HCT116 (cell line): ENCODE measurements at regions not wholly inside any gene's neighbourhood (a gene's known extent, or its start where the extent isn't known, plus 50 kb on each side); places are given as distances from the start of the nearest gene placed in this dataset.

Experiments
- ATAC-seq: fragments of 200-7000 bp; cut with Tn5 transposase; 2 replicates; pipeline ENCODE4 v1.9.1; 2020; ENCODE audit warnings: mild to moderate bottlenecking, moderate library complexity
- BruUV-seq: library from RNA; stranded (reverse); fragments of 400-500 nt; replicated peaks from 2 replicates; lab custom pipeline; 2021; lab: Mats Ljungman, UMichigan
- CTCF ChIA-PET: fragments of 300-600 bp; sonication (Branson Sonifier 250); formaldehyde crosslinking; loops from one replicate; lab custom pipeline; 2021; ENCODE audit warnings: antibody characterized with exemption; lab: Charles Lee
- POLR2A ChIA-PET: fragments of 300-600, 350-600 bp; sonication (Branson Sonifier 250); formaldehyde crosslinking; loops from one replicate; lab custom pipeline; 2021; ENCODE audit warnings: antibody characterized with exemption; lab: Charles Lee
- RAD21 ChIA-PET, 2 experiments: fragments of 300-600 bp; sonication (Branson Sonifier 250); formaldehyde crosslinking; loops; one replicate each; lab custom pipeline; 2023; ENCODE audit warnings: low total read pairs in 2 of 2; ENCODE audit not compliant: uncharacterized antibody in 2 of 2, unreplicated experiment in 2 of 2, low non-redundant PET in 1 of 2; lab: Charles Lee
- DNase-seq: peaks from one replicate; pipeline ENCODE4 v3.0.0-alpha.2; 2010; ENCODE audit warnings: low read depth, low spot score
- H2AFZ ChIP-seq: fragments of 200-600 bp; shearing (Covaris generic), sonication (generic); 2 replicates; pipeline ENCODE4 v1.6.1; 2017; ENCODE audit warnings: low read depth, mixed run types, mixed read lengths, antibody characterized with exemption, low read length; ENCODE audit not compliant: poor library complexity, severe bottlenecking
- H3K27ac ChIP-seq: 2 replicates; pipeline ENCODE4 v1.5.1; 2012; ENCODE audit warnings: low read depth, low read length
- H3K27me3 ChIP-seq: fragments of 200-600 bp; sonication (generic); 2 replicates; pipeline ENCODE4 v1.6.1; 2016; ENCODE audit warnings: mixed run types, low read length, mixed read lengths; ENCODE audit not compliant: insufficient read depth
- H3K36me3 ChIP-seq, 2 experiments: fragments of 200-500 bp in 1 of 2; fragments of 200-600 bp in 1 of 2; sonication (Bioruptor generic) in 1 of 2; sonication (generic) in 1 of 2; 2 replicates each; pipeline versions ENCODE4 v1.5.1 to v1.6.1; 2014 to 2016; ENCODE audit warnings: low read length in 2 of 2, inconsistent platforms in 1 of 2, mixed read lengths in 1 of 2, mixed run types in 1 of 2; ENCODE audit not compliant: insufficient read depth in 2 of 2, control insufficient read depth in 1 of 2
- H3K4me1 ChIP-seq, 2 experiments: fragments of 200-600 bp in 1 of 2; sonication (generic) in 1 of 2; 2 replicates each; pipeline versions ENCODE4 v1.5.1 to v1.6.1; 2012 to 2017; ENCODE audit warnings: low read length in 2 of 2, inconsistent platforms in 1 of 2, mild to moderate bottlenecking in 1 of 2, mixed read lengths in 1 of 2, mixed run types in 1 of 2, moderate library complexity in 1 of 2; ENCODE audit not compliant: insufficient read depth in 2 of 2, control insufficient read depth in 1 of 2
- H3K4me2 ChIP-seq: fragments of 200-600 bp; sonication (generic); 2 replicates; pipeline ENCODE4 v1.6.1; 2017; ENCODE audit warnings: mixed run types, low read length, mixed read lengths
- H3K4me3 ChIP-seq, 2 experiments: fragments of 200-600 bp in 1 of 2; sonication (generic) in 1 of 2; replicated peaks in 1 of 2; 2 replicates each; pipeline ENCODE4 v1.5.1; 2011 to 2016; ENCODE audit warnings: low read length in 2 of 2, control low read depth in 1 of 2, low read depth in 1 of 2, mild to moderate bottlenecking in 1 of 2, mixed read lengths in 1 of 2, mixed run types in 1 of 2
- H3K79me2 ChIP-seq: fragments of 200-600 bp; sonication (generic); 2 replicates; pipeline ENCODE4 v1.6.1; 2017; ENCODE audit warnings: mild to moderate bottlenecking, mixed run types, low read length, moderate library complexity, mixed read lengths; ENCODE audit not compliant: insufficient read depth
- H3K9ac ChIP-seq: fragments of 200-600 bp; sonication (generic); 2 replicates; pipeline ENCODE4 v1.6.1; 2016; ENCODE audit warnings: low read length, mixed read lengths
- H3K9me2 ChIP-seq: fragments of 200-600 bp; sonication (generic), shearing (Covaris generic); 2 replicates; pipeline ENCODE4 v1.6.1; 2017; ENCODE audit warnings: mixed run types, mild to moderate bottlenecking, moderate library complexity; ENCODE audit not compliant: insufficient read depth
- H3K9me3 ChIP-seq, 2 experiments: fragments of 200-500 bp in 1 of 2; fragments of 200-600 bp in 1 of 2; sonication (Bioruptor generic) in 1 of 2; sonication (generic) in 1 of 2; 2 replicates each; pipeline ENCODE4 v1.6.1; 2014 to 2017; ENCODE audit warnings: low read length in 2 of 2, mixed read lengths in 2 of 2, inconsistent platforms in 1 of 2, low read depth in 1 of 2, mild to moderate bottlenecking in 1 of 2, mixed run types in 1 of 2, moderate library complexity in 1 of 2; ENCODE audit not compliant: control insufficient read depth in 1 of 2, insufficient read depth in 1 of 2
- H4K20me1 ChIP-seq: fragments of 200-600 bp; sonication (generic), shearing (Covaris generic); 2 replicates; pipeline ENCODE4 v1.6.1; 2017; ENCODE audit warnings: mixed run types, mild to moderate bottlenecking, moderate library complexity; ENCODE audit not compliant: insufficient read depth
- CEBPB ChIP-seq: IDR thresholded peaks from 2 replicates; pipeline ENCODE4 v1.6.1; 2012; ENCODE audit warnings: low read depth
- ELF1 ChIP-seq: IDR thresholded peaks from 2 replicates; pipeline ENCODE4 v1.6.1; 2012; ENCODE audit warnings: low read depth, borderline replicate concordance
- FOSL1 ChIP-seq: IDR thresholded peaks from 2 replicates; pipeline ENCODE4 v1.6.1; 2012; ENCODE audit warnings: low read depth
- JUND ChIP-seq: IDR thresholded peaks from 2 replicates; pipeline ENCODE4 v1.6.1; 2012
- MAX ChIP-seq: IDR thresholded peaks from 2 replicates; pipeline ENCODE4 v1.6.1; 2012
- POLR2A ChIP-seq: IDR thresholded peaks from 2 replicates; pipeline ENCODE4 v1.7.0; 2011; ENCODE audit warnings: borderline replicate concordance; ENCODE audit not compliant: insufficient read depth, insufficient read length; ENCODE audit errors: extremely low read depth
- POLR2AphosphoS5 ChIP-seq: IDR thresholded peaks from 2 replicates; pipeline ENCODE4 v1.6.1; 2011; ENCODE audit warnings: mild to moderate bottlenecking, low read depth, low read length, moderate library complexity
- RAD21 ChIP-seq: IDR thresholded peaks from 2 replicates; pipeline ENCODE4 v1.6.1; 2012; ENCODE audit warnings: low read depth, mild to moderate bottlenecking
- SIN3A ChIP-seq: IDR thresholded peaks from 2 replicates; pipeline ENCODE4 v1.6.1; 2012; ENCODE audit warnings: low read depth
- SP1 ChIP-seq: IDR thresholded peaks from 2 replicates; pipeline ENCODE4 v1.6.1; 2012; ENCODE audit warnings: low read depth
- TCF7L2 ChIP-seq: IDR thresholded peaks from 2 replicates; pipeline ENCODE4 v1.7.0; 2011; ENCODE audit warnings: borderline replicate concordance, inconsistent platforms; ENCODE audit not compliant: insufficient read depth, insufficient read length; ENCODE audit errors: extremely low read depth
- YY1 ChIP-seq: IDR thresholded peaks from 2 replicates; pipeline ENCODE4 v1.6.1; 2011; ENCODE audit warnings: low read length, low read depth, moderate library complexity, mild to moderate bottlenecking; ENCODE audit not compliant: insufficient replicate concordance; ENCODE audit errors: extremely low read depth
- ZFX ChIP-seq: fragments of 450-650 bp; IDR thresholded peaks from 2 replicates; pipeline ENCODE4 v1.6.1; 2017
- ZNF274 ChIP-seq: fragments of 200-500 bp; sonication (Bioruptor generic); IDR thresholded peaks from 2 replicates; pipeline ENCODE4 v1.6.1; 2014; ENCODE audit warnings: mild to moderate bottlenecking, low read depth, low read length, inconsistent platforms
- intact Hi-C: fragments of 100-400 bp; cut with micrococcal nuclease; formaldehyde crosslinking; loops from 2 replicates; pipeline ENCODE4 v1.10.0; 2022
- TF ChIP-seq, protein P1 (sequence below): IDR thresholded peaks from 2 replicates; pipeline ENCODE4 v1.6.1; 2011; ENCODE audit warnings: mild to moderate bottlenecking, low read length, moderate library complexity; ENCODE audit not compliant: insufficient replicate concordance; ENCODE audit errors: extremely low read depth
- TF ChIP-seq, protein P2 (sequence below), 3 experiments: fragments of 200-600 bp in 1 of 3; sonication (generic) in 1 of 3; IDR thresholded peaks in 2 of 3; conservative IDR thresholded peaks in 1 of 3; 2 replicates each; pipeline ENCODE4 v1.5.1; 2012 to 2017; ENCODE audit warnings: low read depth in 2 of 3, low read length in 2 of 3, antibody characterized with exemption in 1 of 3, borderline replicate concordance in 1 of 3, control low read depth in 1 of 3, mild to moderate bottlenecking in 1 of 3, mixed read lengths in 1 of 3, mixed run types in 1 of 3, moderate library complexity in 1 of 3; ENCODE audit not compliant: insufficient read depth in 1 of 3
- TF ChIP-seq, protein P3 (sequence below): IDR thresholded peaks from 2 replicates; pipeline ENCODE4 v1.6.1; 2012; ENCODE audit warnings: low read depth
- TF ChIP-seq, protein P4 (sequence below): IDR thresholded peaks from 2 replicates; pipeline ENCODE4 v1.6.1; 2012

GRCh38 chr21:28099001-28099705 lies 893.5 kb downstream of the LTN1 start:
- DNase-seq (no peak), ATAC-seq (no peak)
- intact Hi-C loops: no loop called here
- Histone ChIP-seq H3K36me3 (no peaks in the 10 kb centered on the region), H3K9me3 (peaks cover 3 to 12% of the 10 kb centered on the region in 2 experiments; a peak in 2 of 4 replicates), H2AFZ (no peak overlapping the region), H3K9me2 (no peaks in the 10 kb centered on the region), H3K9ac (no peak overlapping the region), H3K4me3 (no peak overlapping the region), H3K79me2 (no peaks in the 10 kb centered on the region), H3K4me1 (no peaks in the 10 kb centered on the region), H4K20me1 (no peaks in the 10 kb centered on the region), H3K27ac (no peak overlapping the region), H3K4me2 (no peak overlapping the region), H3K27me3 (no peaks in the 10 kb centered on the region)
- RAD21 ChIA-PET: no interaction called here
- POLR2A ChIA-PET: no interaction called here
- TF ChIP-seq MAX: no peak
- TF ChIP-seq POLR2AphosphoS5: no peak
- TF ChIP-seq, protein P1, sequence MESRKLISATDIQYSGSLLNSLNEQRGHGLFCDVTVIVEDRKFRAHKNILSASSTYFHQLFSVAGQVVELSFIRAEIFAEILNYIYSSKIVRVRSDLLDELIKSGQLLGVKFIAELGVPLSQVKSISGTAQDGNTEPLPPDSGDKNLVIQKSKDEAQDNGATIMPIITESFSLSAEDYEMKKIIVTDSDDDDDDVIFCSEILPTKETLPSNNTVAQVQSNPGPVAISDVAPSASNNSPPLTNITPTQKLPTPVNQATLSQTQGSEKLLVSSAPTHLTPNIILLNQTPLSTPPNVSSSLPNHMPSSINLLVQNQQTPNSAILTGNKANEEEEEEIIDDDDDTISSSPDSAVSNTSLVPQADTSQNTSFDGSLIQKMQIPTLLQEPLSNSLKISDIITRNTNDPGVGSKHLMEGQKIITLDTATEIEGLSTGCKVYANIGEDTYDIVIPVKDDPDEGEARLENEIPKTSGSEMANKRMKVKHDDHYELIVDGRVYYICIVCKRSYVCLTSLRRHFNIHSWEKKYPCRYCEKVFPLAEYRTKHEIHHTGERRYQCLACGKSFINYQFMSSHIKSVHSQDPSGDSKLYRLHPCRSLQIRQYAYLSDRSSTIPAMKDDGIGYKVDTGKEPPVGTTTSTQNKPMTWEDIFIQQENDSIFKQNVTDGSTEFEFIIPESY: no peak
- TF ChIP-seq ZNF274: no peak
- TF ChIP-seq YY1: no peak
- TF ChIP-seq JUND: no peak
- no peak for TF ChIP-seq ZFX
- TF ChIP-seq, protein P2, sequence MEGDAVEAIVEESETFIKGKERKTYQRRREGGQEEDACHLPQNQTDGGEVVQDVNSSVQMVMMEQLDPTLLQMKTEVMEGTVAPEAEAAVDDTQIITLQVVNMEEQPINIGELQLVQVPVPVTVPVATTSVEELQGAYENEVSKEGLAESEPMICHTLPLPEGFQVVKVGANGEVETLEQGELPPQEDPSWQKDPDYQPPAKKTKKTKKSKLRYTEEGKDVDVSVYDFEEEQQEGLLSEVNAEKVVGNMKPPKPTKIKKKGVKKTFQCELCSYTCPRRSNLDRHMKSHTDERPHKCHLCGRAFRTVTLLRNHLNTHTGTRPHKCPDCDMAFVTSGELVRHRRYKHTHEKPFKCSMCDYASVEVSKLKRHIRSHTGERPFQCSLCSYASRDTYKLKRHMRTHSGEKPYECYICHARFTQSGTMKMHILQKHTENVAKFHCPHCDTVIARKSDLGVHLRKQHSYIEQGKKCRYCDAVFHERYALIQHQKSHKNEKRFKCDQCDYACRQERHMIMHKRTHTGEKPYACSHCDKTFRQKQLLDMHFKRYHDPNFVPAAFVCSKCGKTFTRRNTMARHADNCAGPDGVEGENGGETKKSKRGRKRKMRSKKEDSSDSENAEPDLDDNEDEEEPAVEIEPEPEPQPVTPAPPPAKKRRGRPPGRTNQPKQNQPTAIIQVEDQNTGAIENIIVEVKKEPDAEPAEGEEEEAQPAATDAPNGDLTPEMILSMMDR (IDR thresholded peaks at IDR 0.05 in 2 of 3, conservative IDR thresholded peaks at IDR 0.05 in 1 of 3; ENCODE audit: borderline replicate concordance in 1 of 3, insufficient read depth in 1 of 3, low read depth in 2 of 3, low read length in 2 of 3): no peak
- TF ChIP-seq, protein P3, sequence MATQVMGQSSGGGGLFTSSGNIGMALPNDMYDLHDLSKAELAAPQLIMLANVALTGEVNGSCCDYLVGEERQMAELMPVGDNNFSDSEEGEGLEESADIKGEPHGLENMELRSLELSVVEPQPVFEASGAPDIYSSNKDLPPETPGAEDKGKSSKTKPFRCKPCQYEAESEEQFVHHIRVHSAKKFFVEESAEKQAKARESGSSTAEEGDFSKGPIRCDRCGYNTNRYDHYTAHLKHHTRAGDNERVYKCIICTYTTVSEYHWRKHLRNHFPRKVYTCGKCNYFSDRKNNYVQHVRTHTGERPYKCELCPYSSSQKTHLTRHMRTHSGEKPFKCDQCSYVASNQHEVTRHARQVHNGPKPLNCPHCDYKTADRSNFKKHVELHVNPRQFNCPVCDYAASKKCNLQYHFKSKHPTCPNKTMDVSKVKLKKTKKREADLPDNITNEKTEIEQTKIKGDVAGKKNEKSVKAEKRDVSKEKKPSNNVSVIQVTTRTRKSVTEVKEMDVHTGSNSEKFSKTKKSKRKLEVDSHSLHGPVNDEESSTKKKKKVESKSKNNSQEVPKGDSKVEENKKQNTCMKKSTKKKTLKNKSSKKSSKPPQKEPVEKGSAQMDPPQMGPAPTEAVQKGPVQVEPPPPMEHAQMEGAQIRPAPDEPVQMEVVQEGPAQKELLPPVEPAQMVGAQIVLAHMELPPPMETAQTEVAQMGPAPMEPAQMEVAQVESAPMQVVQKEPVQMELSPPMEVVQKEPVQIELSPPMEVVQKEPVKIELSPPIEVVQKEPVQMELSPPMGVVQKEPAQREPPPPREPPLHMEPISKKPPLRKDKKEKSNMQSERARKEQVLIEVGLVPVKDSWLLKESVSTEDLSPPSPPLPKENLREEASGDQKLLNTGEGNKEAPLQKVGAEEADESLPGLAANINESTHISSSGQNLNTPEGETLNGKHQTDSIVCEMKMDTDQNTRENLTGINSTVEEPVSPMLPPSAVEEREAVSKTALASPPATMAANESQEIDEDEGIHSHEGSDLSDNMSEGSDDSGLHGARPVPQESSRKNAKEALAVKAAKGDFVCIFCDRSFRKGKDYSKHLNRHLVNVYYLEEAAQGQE: no peak
- TF ChIP-seq FOSL1: no peak
- TF ChIP-seq RAD21: no peak
- no peak for TF ChIP-seq CEBPB
- no peak for TF ChIP-seq POLR2A
- no peak for TF ChIP-seq ELF1
- TF ChIP-seq SP1: no peak
- TF ChIP-seq, protein P4, sequence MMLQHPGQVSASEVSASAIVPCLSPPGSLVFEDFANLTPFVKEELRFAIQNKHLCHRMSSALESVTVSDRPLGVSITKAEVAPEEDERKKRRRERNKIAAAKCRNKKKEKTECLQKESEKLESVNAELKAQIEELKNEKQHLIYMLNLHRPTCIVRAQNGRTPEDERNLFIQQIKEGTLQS: no peak
- TF ChIP-seq TCF7L2: no peak
- TF ChIP-seq SIN3A: no peak
- CTCF ChIA-PET: no interaction called here
- BruUV-seq: no TSS peak
